GM18909 (cell line): ENCODE measurements at regions not wholly inside any gene's neighbourhood (a gene's known extent, or its start where the extent isn't known, plus 50 kb on each side); places are given as distances from the start of the nearest gene placed in this dataset.

ENCODE experiments used
- ATAC-seq: cut with Tn5 transposase; IDR thresholded peaks from one replicate; pipeline ENCODE4 v1.9.1; 2021; ENCODE audit warnings: mild to moderate bottlenecking; ENCODE audit not compliant: unreplicated experiment, poor library complexity

- no peak for ATAC-seq
These were observed 459.0 kb downstream of the SH2D4B start for GRCh38 chr10:80996615-80997193.

GRCh38 chr10:81000781-81001180 is 463.1 kb downstream of the SH2D4B start:
- no peak for ATAC-seq

- ATAC-seq: no peak
These were observed 464.7 kb downstream of the SH2D4B start for GRCh38 chr10:81002382-81002781.

GRCh38 chr10:81007872-81008271 is 470.2 kb downstream of the SH2D4B start:
- ATAC-seq: no peak

- ATAC-seq: no peak
These were observed 471.0 kb downstream of the SH2D4B start for GRCh38 chr10:81008726-81009125.

GRCh38 chr10:81009296-81009695 is 471.6 kb downstream of the SH2D4B start:
- ATAC-seq: no peak

GRCh38 chr10:81013771-81014170 is 476.1 kb downstream of the SH2D4B start:
- no peak for ATAC-seq

GRCh38 chr10:81019029-81019890 is 481.6 kb downstream of the SH2D4B start:
- peak; percentile 88 for ATAC-seq

GRCh38 chr10:81021428-81022129 is 483.9 kb downstream of the SH2D4B start:
- ATAC-seq: no peak

- no peak for ATAC-seq
These were observed 488.9 kb downstream of the SH2D4B start for GRCh38 chr10:81026591-81026990.

- ATAC-seq: no peak
These were observed 489.5 kb downstream of the SH2D4B start for GRCh38 chr10:81027223-81027622.

- no peak for ATAC-seq
These were observed 490.0 kb downstream of the SH2D4B start for GRCh38 chr10:81027706-81028105.

GRCh38 chr10:81031774-81032173 is 494.1 kb downstream of the SH2D4B start:
- peak; percentile 77 for ATAC-seq

GRCh38 chr10:81034383-81034782 is 496.7 kb downstream of the SH2D4B start:
- peak; percentile 19 for ATAC-seq

- ATAC-seq: peak; percentile 83
These were observed 498.6 kb downstream of the SH2D4B start for GRCh38 chr10:81036257-81036656.

- ATAC-seq: no peak
These were observed 502.3 kb downstream of the SH2D4B start for GRCh38 chr10:81040031-81040430.

- ATAC-seq: no peak
These were observed 503.2 kb downstream of the SH2D4B start for GRCh38 chr10:81040940-81041339.

GRCh38 chr10:81042647-81043046 is 504.9 kb downstream of the SH2D4B start:
- no peak for ATAC-seq

- no peak for ATAC-seq
These were observed 527.8 kb downstream of the SH2D4B start for GRCh38 chr10:81065474-81065873.

GRCh38 chr10:81068460-81068859 is 530.8 kb downstream of the SH2D4B start:
- ATAC-seq: no peak

GRCh38 chr10:81071087-81071796 is 533.5 kb downstream of the SH2D4B start:
- ATAC-seq: no peak
